Mammary epithelial cell (primary cell): ENCODE measurements at regions not wholly inside any gene's neighbourhood (a gene's known extent, or its start where the extent isn't known, plus 50 kb on each side); places are given as distances from the start of the nearest gene placed in this dataset.

Source experiments
- EZH2 ChIP-seq: IDR thresholded peaks from 2 replicates; pipeline ENCODE4 v1.6.1; 2012; ENCODE audit warnings: low read length, inconsistent platforms, borderline replicate concordance
- TF ChIP-seq, protein P1 (sequence below), 2 donors: IDR thresholded peaks in 1 of 2; conservative IDR thresholded peaks in 1 of 2; 2 replicates each; pipeline ENCODE4 v1.5.1; 2011 to 2012; ENCODE audit warnings: inconsistent platforms in 2 of 2, low read length in 2 of 2, mild to moderate bottlenecking in 2 of 2, control low read depth in 1 of 2, low read depth in 1 of 2; ENCODE audit not compliant: insufficient read depth in 1 of 2; ENCODE audit errors: extremely low read depth in 1 of 2

GRCh38 chr1:239833723-239834122, 258.0 kb upstream of the FMN2 start:
- TF ChIP-seq, protein P1, sequence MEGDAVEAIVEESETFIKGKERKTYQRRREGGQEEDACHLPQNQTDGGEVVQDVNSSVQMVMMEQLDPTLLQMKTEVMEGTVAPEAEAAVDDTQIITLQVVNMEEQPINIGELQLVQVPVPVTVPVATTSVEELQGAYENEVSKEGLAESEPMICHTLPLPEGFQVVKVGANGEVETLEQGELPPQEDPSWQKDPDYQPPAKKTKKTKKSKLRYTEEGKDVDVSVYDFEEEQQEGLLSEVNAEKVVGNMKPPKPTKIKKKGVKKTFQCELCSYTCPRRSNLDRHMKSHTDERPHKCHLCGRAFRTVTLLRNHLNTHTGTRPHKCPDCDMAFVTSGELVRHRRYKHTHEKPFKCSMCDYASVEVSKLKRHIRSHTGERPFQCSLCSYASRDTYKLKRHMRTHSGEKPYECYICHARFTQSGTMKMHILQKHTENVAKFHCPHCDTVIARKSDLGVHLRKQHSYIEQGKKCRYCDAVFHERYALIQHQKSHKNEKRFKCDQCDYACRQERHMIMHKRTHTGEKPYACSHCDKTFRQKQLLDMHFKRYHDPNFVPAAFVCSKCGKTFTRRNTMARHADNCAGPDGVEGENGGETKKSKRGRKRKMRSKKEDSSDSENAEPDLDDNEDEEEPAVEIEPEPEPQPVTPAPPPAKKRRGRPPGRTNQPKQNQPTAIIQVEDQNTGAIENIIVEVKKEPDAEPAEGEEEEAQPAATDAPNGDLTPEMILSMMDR (conservative IDR thresholded peaks at IDR 0.05 in 1 of 2, IDR thresholded peaks at IDR 0.05 in 1 of 2; ENCODE audit: extremely low read depth in 1 of 2, insufficient read depth in 1 of 2, low read depth in 1 of 2, low read length in 2 of 2): no peak
- no peak for TF ChIP-seq EZH2
